CD14-positive monocyte (primary cell): ENCODE measurements at regions not wholly inside any gene's neighbourhood (a gene's known extent, or its start where the extent isn't known, plus 50 kb on each side); places are given as distances from the start of the nearest gene placed in this dataset.

Source experiments
- DNase-seq, 3 donors: peaks; one replicate each; pipeline ENCODE4 v3.0.0-alpha.2; 2011 to 2022
- H2AFZ ChIP-seq: 2 replicates; pipeline ENCODE4 v1.6.0; 2012; ENCODE audit warnings: mild to moderate bottlenecking, low read depth, low read length, inconsistent platforms; ENCODE audit not compliant: insufficient read depth, poor library complexity, severe bottlenecking
- H3K27ac ChIP-seq, 2 donors: 1 replicate in 1 of 2; 2 replicates in 1 of 2; pipeline ENCODE4 v1.5.1; 2012 to 2013; ENCODE audit warnings: low read length in 2 of 2, control low read depth in 1 of 2, inconsistent platforms in 1 of 2, low read depth in 1 of 2, mild to moderate bottlenecking in 1 of 2
- H3K27me3 ChIP-seq, 2 donors: one replicate each; pipeline versions ENCODE4 v1.6.0 to v1.6.1; 2011 to 2013; ENCODE audit warnings: low read length in 2 of 2; ENCODE audit not compliant: control insufficient read depth in 2 of 2, insufficient read depth in 2 of 2
- H3K36me3 ChIP-seq, 2 donors: replicated peaks in 1 of 2; 1 replicate in 1 of 2; 2 replicates in 1 of 2; pipeline versions ENCODE4 v1.5.1 to v1.6.1; 2012 to 2013; ENCODE audit warnings: low read length in 2 of 2, control low read depth in 1 of 2, inconsistent platforms in 1 of 2, mild to moderate bottlenecking in 1 of 2; ENCODE audit not compliant: insufficient read depth in 2 of 2, control insufficient read depth in 1 of 2
- H3K4me1 ChIP-seq, 2 donors: 1 replicate in 1 of 2; 2 replicates in 1 of 2; pipeline versions ENCODE4 v1.5.1 to v1.6.1; 2012 to 2013; ENCODE audit warnings: low read length in 2 of 2, control low read depth in 1 of 2, inconsistent platforms in 1 of 2, mild to moderate bottlenecking in 1 of 2, moderate library complexity in 1 of 2; ENCODE audit not compliant: insufficient read depth in 2 of 2, control insufficient read depth in 1 of 2
- H3K4me2 ChIP-seq: replicated peaks from 2 replicates; pipeline ENCODE3; 2012; ENCODE audit warnings: low read length, moderate library complexity, mild to moderate bottlenecking; ENCODE audit not compliant: poor library complexity, severe bottlenecking; ENCODE audit errors: extremely low read depth
- H3K4me3 ChIP-seq, 3 experiments: fragments of 200-600 bp in 1 of 3; sonication (generic) in 1 of 3; replicated peaks in 1 of 3; 1 replicate in 2 of 3; 2 replicates in 1 of 3; pipeline ENCODE4 v1.5.1; 2011 to 2013; ENCODE audit warnings: low read length in 3 of 3, mild to moderate bottlenecking in 3 of 3, control low read depth in 2 of 3, low read depth in 2 of 3, inconsistent platforms in 1 of 3, moderate library complexity in 1 of 3
- H3K79me2 ChIP-seq: 2 replicates; pipeline ENCODE4 v1.6.0; 2012; ENCODE audit warnings: mild to moderate bottlenecking, control low read depth, inconsistent platforms, low read length, moderate library complexity; ENCODE audit not compliant: insufficient read depth
- H3K9ac ChIP-seq: 2 replicates; pipeline ENCODE4 v1.6.0; 2017; ENCODE audit warnings: low read length, mild to moderate bottlenecking; ENCODE audit not compliant: insufficient read depth, poor library complexity, severe bottlenecking
- H3K9me3 ChIP-seq, 2 donors: replicated peaks in 1 of 2; 1 replicate in 1 of 2; 2 replicates in 1 of 2; pipeline versions ENCODE4 v1.5.1 to v1.6.1; 2012 to 2013; ENCODE audit warnings: low read length in 2 of 2, control low read depth in 1 of 2; ENCODE audit not compliant: control insufficient read depth in 1 of 2, insufficient read depth in 1 of 2
- H4K20me1 ChIP-seq: 2 replicates; pipeline ENCODE4 v1.6.0; 2012; ENCODE audit warnings: mild to moderate bottlenecking, low read length, control low read depth, moderate library complexity; ENCODE audit not compliant: insufficient read depth
- H3K27ac Mint-ChIP-seq, 7 donors: one replicate each; pipeline ENCODE4 v1.8.0; 2020; ENCODE audit warnings: mild to moderate bottlenecking in 7 of 7, mixed read lengths in 7 of 7, moderate library complexity in 6 of 7, inconsistent platforms in 2 of 7
- H3K27me3 Mint-ChIP-seq, 3 donors: one replicate each; pipeline ENCODE4 v1.8.0; 2021 to 2022; ENCODE audit warnings: low read depth in 3 of 3, mild to moderate bottlenecking in 3 of 3, mixed read lengths in 3 of 3, moderate library complexity in 3 of 3, inconsistent platforms in 1 of 3
- H3K36me3 Mint-ChIP-seq, 2 donors: one replicate each; pipeline ENCODE4 v1.8.0; 2020; ENCODE audit warnings: mixed read lengths in 2 of 2, inconsistent platforms in 1 of 2, mild to moderate bottlenecking in 1 of 2
- H3K4me1 Mint-ChIP-seq: one replicate; pipeline ENCODE4 v1.8.0; 2020; ENCODE audit warnings: mild to moderate bottlenecking, mixed read lengths
- H3K4me3 Mint-ChIP-seq, 2 donors: one replicate each; pipeline ENCODE4 v1.8.0; 2020; ENCODE audit warnings: mild to moderate bottlenecking in 2 of 2, mixed read lengths in 2 of 2, moderate library complexity in 1 of 2
- H3K9me3 Mint-ChIP-seq, 7 donors: one replicate each; pipeline ENCODE4 v1.8.0; 2020 to 2022; ENCODE audit warnings: mixed read lengths in 7 of 7, mild to moderate bottlenecking in 6 of 7, moderate library complexity in 6 of 7, inconsistent platforms in 2 of 7
- CTCF ChIP-seq: fragments of 200-600 bp; IDR thresholded peaks from one replicate; pipeline ENCODE4 v1.8.0; 2022; ENCODE audit warnings: antibody characterized with exemption, mild to moderate bottlenecking
- WGBS: methylation state at CpG from one replicate; pipeline ENCODE4 v1.1.5; 2013; ENCODE audit warnings: missing lambda C conversion rate; ENCODE audit not compliant: insufficient coverage; 5-methylcytosine and 5-hydroxymethylcytosine counted together
- intact Hi-C, 2 donors: fragments of 100-400 bp; cut with micrococcal nuclease; formaldehyde crosslinking; loops; one replicate each; pipeline versions ENCODE4 v1.15.0 to v1.15.1; 2023

GRCh38 chr9:91116211-91116610, 245.5 kb downstream of the AUH start:
- Mint-ChIP-seq H3K4me1 (peaks cover 11% of the 10 kb centered on the region), H3K27me3 (peaks cover 5 to 12% (median 9%) of the 10 kb centered on the region in 3 donors), H3K4me3 (no peak overlapping the region), H3K36me3 (no peaks in the 10 kb centered on the region), H3K27ac (no peak overlapping the region), H3K9me3 (peaks cover 0 to 6% (median 2%) of the 10 kb centered on the region in 7 donors)
- Histone ChIP-seq H3K27me3 (no peaks in the 10 kb centered on the region), H4K20me1 (no peaks in the 10 kb centered on the region), H2AFZ (no peak overlapping the region), H3K27ac (no peak overlapping the region), H3K4me3 (no peak overlapping the region), H3K9me3 (peaks cover 0 to 3% of the 10 kb centered on the region in 2 donors), H3K79me2 (no peaks in the 10 kb centered on the region), H3K4me1 (peaks cover 13 to 16% of the 10 kb centered on the region in 2 donors), H3K4me2 (no peak overlapping the region), H3K36me3 (no peaks in the 10 kb centered on the region), H3K9ac (no peak overlapping the region)
- intact Hi-C loops: no loop called here
- TF ChIP-seq CTCF: no peak
- WGBS: 58% methylated on average over 2 of the region's 3 CpGs
- no peak for DNase-seq

- Histone ChIP-seq H3K79me2 (no peaks in the 10 kb centered on the region), H3K27ac (no peak overlapping the region), H3K27me3 (no peaks in the 10 kb centered on the region), H2AFZ (no peak overlapping the region), H3K36me3 (no peaks in the 10 kb centered on the region), H3K9me3 (peaks cover 0 to 3% of the 10 kb centered on the region in 2 donors), H3K4me3 (no peak overlapping the region), H4K20me1 (no peaks in the 10 kb centered on the region), H3K4me1 (peaks cover 13 to 16% of the 10 kb centered on the region in 2 donors), H3K9ac (no peak overlapping the region), H3K4me2 (no peak overlapping the region)
- Mint-ChIP-seq H3K27ac (no peak overlapping the region), H3K27me3 (peaks cover 5 to 12% (median 9%) of the 10 kb centered on the region in 3 donors), H3K36me3 (no peaks in the 10 kb centered on the region), H3K4me3 (no peak overlapping the region), H3K9me3 (peaks cover 0 to 6% (median 0%) of the 10 kb centered on the region in 7 donors), H3K4me1 (peaks cover 11% of the 10 kb centered on the region)
- DNase-seq: no peak
- intact Hi-C loops: no loop called here
- no peak for TF ChIP-seq CTCF
- 100% methylated on average over 2 of the region's 5 CpGs for WGBS
Measured at GRCh38 chr9:91116711-91117110, 245.0 kb downstream of the AUH start.
